Stomach (tissue), 8 donors: ENCODE measurements at regions not wholly inside any gene's neighbourhood (a gene's known extent, or its start where the extent isn't known, plus 50 kb on each side); places are given as distances from the start of the nearest gene placed in this dataset.

Source experiments
- DNase-seq, 2 donors: peaks; one replicate each; pipeline versions ENCODE4 v3.0.0 to v3.0.0-alpha.2; 2013 to 2019
- H3K27ac ChIP-seq, 5 donors: fragments of 200-600 bp in 4 of 5; sonication (generic) in 4 of 5; one replicate each; pipeline ENCODE4 v1.5.1; 2013 to 2019; ENCODE audit warnings: mild to moderate bottlenecking in 1 of 5, moderate library complexity in 1 of 5
- H3K27me3 ChIP-seq, 3 donors: fragments of 200-600 bp; sonication (generic); one replicate each; pipeline ENCODE4 v1.5.1; 2017 to 2019; ENCODE audit warnings: mixed run types in 1 of 3
- H3K36me3 ChIP-seq, 4 donors: fragments of 200-600 bp; sonication (generic); 1 replicate in 3 of 4; 2 replicates in 1 of 4; pipeline ENCODE4 v1.5.1; 2016 to 2019
- H3K4me1 ChIP-seq, 4 donors: fragments of 200-600 bp; sonication (generic); one replicate each; pipeline ENCODE4 v1.5.1; 2016 to 2019
- H3K4me3 ChIP-seq, 4 donors: fragments of 200-600 bp; sonication (generic) in 3 of 4; one replicate each; pipeline ENCODE4 v1.5.1; 2016 to 2019; ENCODE audit warnings: mild to moderate bottlenecking in 1 of 4
- H3K9me3 ChIP-seq, 4 donors: fragments of 200-600 bp; sonication (generic); one replicate each; pipeline ENCODE4 v1.5.1; 2016 to 2019
- CTCF ChIP-seq, 7 experiments: fragments of 450-650 bp in 4 of 7; fragments of 200-600 bp in 3 of 7; sonication (generic) in 3 of 7; IDR thresholded peaks; one replicate each; pipeline ENCODE4 v1.5.1; 2016 to 2019; ENCODE audit warnings: antibody characterized with exemption in 7 of 7, control low read depth in 2 of 7, mild to moderate bottlenecking in 1 of 7
- EP300 ChIP-seq: sonication (generic); formaldehyde crosslinking; IDR thresholded peaks from one replicate; pipeline ENCODE4 v1.6.1; 2017; ENCODE audit warnings: antibody characterized with exemption
- POLR2A ChIP-seq, 4 donors: fragments of 450-650 bp; IDR thresholded peaks; one replicate each; pipeline ENCODE4 v1.6.1; 2016; ENCODE audit warnings: antibody characterized with exemption in 4 of 4, control low read depth in 2 of 4, mild to moderate bottlenecking in 1 of 4, moderate library complexity in 1 of 4
- POLR2AphosphoS5 ChIP-seq, 3 donors: sonication (generic); formaldehyde crosslinking; IDR thresholded peaks; one replicate each; pipeline ENCODE4 v1.6.1; 2016; ENCODE audit warnings: antibody characterized with exemption in 3 of 3
- WGBS, 5 donors: extraction: QIAGEN DNeasy Blood & Tissue Kit in 3 of 5; methylation state at CpG; one replicate each; pipeline versions ENCODE4 v1.1.5 to v1.1.7; 2013 to 2018; 5-methylcytosine and 5-hydroxymethylcytosine counted together
- intact Hi-C: fragments of 100-400 bp; cut with DNase I; formaldehyde crosslinking; loops from one replicate; pipeline ENCODE4 v1.15.1; 2023; ENCODE audit warnings: low total_unique reads
- donor health status: healthy with polysubstance abuse.
- donor health status: Bipolar disorder and iron deficiency.
- donor health status: healthy.

- TF ChIP-seq EP300 = no peak
- TF ChIP-seq POLR2AphosphoS5 (IDR thresholded peaks at IDR 0.05) = no peak
- TF ChIP-seq POLR2A (IDR thresholded peaks at IDR 0.05) = no peak
- TF ChIP-seq CTCF (IDR thresholded peaks at IDR 0.05) = no peak
- Histone ChIP-seq H3K4me3 (no peak overlapping the region), H3K9me3 (peaks cover 0 to 7% (median 0%) of the 10 kb centered on the region in 4 donors), H3K36me3 (no peaks in the 10 kb centered on the region), H3K27me3 (no peaks in the 10 kb centered on the region), H3K4me1 (no peaks in the 10 kb centered on the region), H3K27ac (no peak overlapping the region)
- WGBS, 5 donors = 67 to 77% (median 71%) methylated on average over 3 of the region's 3 CpGs
- no peak for DNase-seq
- intact Hi-C loops = no loop called here
These were observed 1323.0 kb upstream of the GJE1 start for GRCh38 chr6:140809694-140810101.

GRCh38 chr6:140806431-140806830 lies 1326.3 kb upstream of the GJE1 start:
- WGBS, 5 donors = 81 to 88% (median 83%) methylated on average over 1 of the region's 1 CpG
- Histone ChIP-seq H3K27me3 (no peaks in the 10 kb centered on the region), H3K36me3 (no peaks in the 10 kb centered on the region), H3K4me3 (no peak overlapping the region), H3K9me3 (peaks cover 0 to 7% (median 0%) of the 10 kb centered on the region in 4 donors), H3K27ac (no peak overlapping the region), H3K4me1 (no peaks in the 10 kb centered on the region)
- intact Hi-C loops = no loop called here
- DNase-seq = no peak
- TF ChIP-seq POLR2A (IDR thresholded peaks at IDR 0.05) (no peak), POLR2AphosphoS5 (IDR thresholded peaks at IDR 0.05) (no peak), EP300 (no peak), CTCF (IDR thresholded peaks at IDR 0.05) (no peak)

- H3K4me1 ChIP-seq = no peaks in the 10 kb centered on the region
- no peaks in the 10 kb centered on the region for H3K36me3 ChIP-seq
- H3K9me3 ChIP-seq = no peaks in the 10 kb centered on the region
- no peak for DNase-seq
- TF ChIP-seq CTCF (IDR thresholded peaks at IDR 0.05) (no peak), EP300 (no peak), POLR2AphosphoS5 (IDR thresholded peaks at IDR 0.05) (no peak), POLR2A (IDR thresholded peaks at IDR 0.05) (no peak)
- intact Hi-C loops = no loop called here
- H3K27ac ChIP-seq = no peak overlapping the region
- H3K4me3 ChIP-seq = no peak overlapping the region
- no peaks in the 10 kb centered on the region for H3K27me3 ChIP-seq
These were observed 1338.2 kb upstream of the GJE1 start for GRCh38 chr6:140794544-140794943.

GRCh38 chr6:140790109-140790508 lies 1342.6 kb upstream of the GJE1 start:
- H3K27ac ChIP-seq = no peak overlapping the region
- no peaks in the 10 kb centered on the region for H3K27me3 ChIP-seq
- TF ChIP-seq POLR2AphosphoS5 (IDR thresholded peaks at IDR 0.05) (no peak), EP300 (no peak), POLR2A (IDR thresholded peaks at IDR 0.05) (no peak)
- H3K4me1 ChIP-seq = no peaks in the 10 kb centered on the region
- no peak overlapping the region for H3K4me3 ChIP-seq
- 86 to 96% (median 93%) methylated on average over 5 of the region's 5 CpGs for WGBS, 5 donors
- DNase-seq = no peak
- no peaks in the 10 kb centered on the region for H3K9me3 ChIP-seq
- H3K36me3 ChIP-seq = no peaks in the 10 kb centered on the region
- intact Hi-C loops = no loop called here

GRCh38 chr6:140789466-140789865 lies 1343.3 kb upstream of the GJE1 start:
- no peaks in the 10 kb centered on the region for H3K36me3 ChIP-seq
- no peaks in the 10 kb centered on the region for H3K27me3 ChIP-seq
- DNase-seq = no peak
- H3K9me3 ChIP-seq = no peaks in the 10 kb centered on the region
- 39 to 71% (median 54%) methylated on average over 1 of the region's 1 CpG for WGBS, 5 donors
- intact Hi-C loops = no loop called here
- TF ChIP-seq POLR2AphosphoS5 (IDR thresholded peaks at IDR 0.05) (no peak), POLR2A (IDR thresholded peaks at IDR 0.05) (no peak), CTCF (IDR thresholded peaks at IDR 0.05) (no peak), EP300 (no peak)
- H3K4me3 ChIP-seq = no peak overlapping the region
- no peak overlapping the region for H3K27ac ChIP-seq
- H3K4me1 ChIP-seq = no peaks in the 10 kb centered on the region
